ENCODE measurements at regions not wholly inside any gene's neighbourhood (a gene's known extent, or its start where the extent isn't known, plus 50 kb on each side); places are given as distances from the start of the nearest gene placed in this dataset.

GRCh38 chr2:168338803-168339437 is 91.5 kb upstream of the STK39 start:
- TF ChIP-seq, protein P1, sequence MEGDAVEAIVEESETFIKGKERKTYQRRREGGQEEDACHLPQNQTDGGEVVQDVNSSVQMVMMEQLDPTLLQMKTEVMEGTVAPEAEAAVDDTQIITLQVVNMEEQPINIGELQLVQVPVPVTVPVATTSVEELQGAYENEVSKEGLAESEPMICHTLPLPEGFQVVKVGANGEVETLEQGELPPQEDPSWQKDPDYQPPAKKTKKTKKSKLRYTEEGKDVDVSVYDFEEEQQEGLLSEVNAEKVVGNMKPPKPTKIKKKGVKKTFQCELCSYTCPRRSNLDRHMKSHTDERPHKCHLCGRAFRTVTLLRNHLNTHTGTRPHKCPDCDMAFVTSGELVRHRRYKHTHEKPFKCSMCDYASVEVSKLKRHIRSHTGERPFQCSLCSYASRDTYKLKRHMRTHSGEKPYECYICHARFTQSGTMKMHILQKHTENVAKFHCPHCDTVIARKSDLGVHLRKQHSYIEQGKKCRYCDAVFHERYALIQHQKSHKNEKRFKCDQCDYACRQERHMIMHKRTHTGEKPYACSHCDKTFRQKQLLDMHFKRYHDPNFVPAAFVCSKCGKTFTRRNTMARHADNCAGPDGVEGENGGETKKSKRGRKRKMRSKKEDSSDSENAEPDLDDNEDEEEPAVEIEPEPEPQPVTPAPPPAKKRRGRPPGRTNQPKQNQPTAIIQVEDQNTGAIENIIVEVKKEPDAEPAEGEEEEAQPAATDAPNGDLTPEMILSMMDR (IDR thresholded peaks at IDR 0.05), result no peak
- TF ChIP-seq POLR2AphosphoS5 (IDR thresholded peaks at IDR 0.05) (no peak), POLR2A (IDR thresholded peaks at IDR 0.05; ENCODE audit: low read depth) (no peak)
